ENCODE measurements at regions not wholly inside any gene's neighbourhood (a gene's known extent, or its start where the extent isn't known, plus 50 kb on each side); places are given as distances from the start of the nearest gene placed in this dataset.
"Not testable (repeated sequence)": the region's sequence is repeated elsewhere in the genome, so short reads cannot be mapped to it uniquely, and the experiment has no call there.

GRCh38 chr7:91614431-91614830, 266.1 kb downstream of the MTERF1 start:
- Histone ChIP-seq H3K36me3 (ENCODE audit: insufficient read depth, low read length) (no peaks in the 10 kb centered on the region), H3K9me3 (ENCODE audit: insufficient read depth, low read depth, low read length) (no peaks in the 10 kb centered on the region), H3K27me3 (ENCODE audit: insufficient read depth, low read length, poor library complexity, severe bottlenecking) (no peaks in the 10 kb centered on the region), H2AFZ (ENCODE audit: low read length) (no peak overlapping the region), H3F3A (ENCODE audit: low read depth) (no peaks in the 10 kb centered on the region), H3K9me2 (replicated peaks; ENCODE audit: low read depth, low read length) (no peaks in the 10 kb centered on the region), H4K20me1 (ENCODE audit: insufficient read depth, low read length, poor library complexity, severe bottlenecking) (no peaks in the 10 kb centered on the region), H3K4me1 (ENCODE audit: insufficient read depth, low read length, poor library complexity, severe bottlenecking) (no peaks in the 10 kb centered on the region), H3K4me2 (ENCODE audit: low read depth, low read length, poor library complexity, severe bottlenecking) (no peak overlapping the region), H3K9ac (ENCODE audit: low read depth, low read length, poor library complexity, severe bottlenecking) (no peak overlapping the region), H3K4me3 (ENCODE audit: low read length, poor library complexity, severe bottlenecking) (no peak overlapping the region), H3K79me2 (ENCODE audit: insufficient read depth, low read length) (no peaks in the 10 kb centered on the region)
- TF ChIP-seq EZH2phosphoT487 (IDR thresholded peaks at IDR 0.05; ENCODE audit: borderline replicate concordance) (no peak), CTCF (conservative IDR thresholded peaks at IDR 0.05; ENCODE audit: low read length) (no peak)

DNA sequence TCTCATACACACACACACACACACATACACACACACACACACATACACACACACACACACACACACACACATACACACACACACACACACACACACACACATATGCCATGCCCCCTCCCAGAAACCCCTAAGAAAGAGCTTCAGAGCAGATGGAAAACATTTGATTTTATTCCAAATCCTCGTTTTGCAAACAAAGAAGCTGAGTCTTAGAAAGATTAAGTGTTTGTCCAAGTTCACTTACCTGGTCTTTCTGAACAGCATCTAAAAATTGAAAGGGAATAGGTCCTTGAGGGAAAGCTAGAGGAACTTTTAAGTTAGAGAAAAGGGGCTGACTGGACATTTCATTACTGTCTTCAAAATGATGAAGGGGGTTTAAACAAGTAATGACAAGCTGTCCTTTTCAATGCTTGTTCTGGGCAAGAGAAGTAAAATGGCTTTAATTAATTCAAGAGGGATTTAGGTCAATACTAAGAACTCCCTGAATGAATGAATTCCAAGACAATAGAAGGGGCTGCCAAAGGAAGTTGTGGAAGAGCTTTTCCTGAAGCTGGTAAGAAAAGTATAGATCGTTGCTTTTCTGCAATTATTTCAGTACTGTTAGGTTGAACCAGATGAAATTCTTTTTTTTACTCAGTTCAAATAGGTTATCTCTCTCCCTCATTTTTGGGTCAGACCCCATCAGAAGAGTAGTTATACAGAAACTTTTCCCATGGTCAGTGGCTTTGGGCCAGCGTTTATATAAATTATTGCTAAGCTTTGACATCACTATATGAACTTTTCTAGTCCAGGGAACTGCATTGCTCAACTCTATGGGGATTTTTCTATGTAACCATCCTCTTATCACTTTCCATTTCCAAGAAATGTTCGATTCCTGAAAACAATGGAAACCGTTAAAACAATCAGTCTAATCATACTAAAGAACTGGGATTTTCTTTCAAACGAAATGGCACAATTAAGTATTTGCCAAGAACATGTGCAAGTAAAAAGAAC, 261.4 kb downstream of the MTERF1 start:
- Histone ChIP-seq H2AFZ (ENCODE audit: low read length) (no peak overlapping the region), H3K79me2 (ENCODE audit: insufficient read depth, low read length) (no peaks in the 10 kb centered on the region), H3K36me3 (ENCODE audit: insufficient read depth, low read length) (no peaks in the 10 kb centered on the region), H3K27me3 (ENCODE audit: insufficient read depth, low read length, poor library complexity, severe bottlenecking) (no peaks in the 10 kb centered on the region), H3K9me3 (ENCODE audit: insufficient read depth, low read depth, low read length) (no peaks in the 10 kb centered on the region), H3K4me2 (ENCODE audit: low read depth, low read length, poor library complexity, severe bottlenecking) (no peak overlapping the region), H3K9ac (ENCODE audit: low read depth, low read length, poor library complexity, severe bottlenecking) (no peak overlapping the region), H3K9me2 (replicated peaks; ENCODE audit: low read depth, low read length) (no peaks in the 10 kb centered on the region), H3K4me3 (ENCODE audit: low read length, poor library complexity, severe bottlenecking) (no peak overlapping the region), H4K20me1 (ENCODE audit: insufficient read depth, low read length, poor library complexity, severe bottlenecking) (no peaks in the 10 kb centered on the region), H3K4me1 (ENCODE audit: insufficient read depth, low read length, poor library complexity, severe bottlenecking) (no peaks in the 10 kb centered on the region), H3F3A (ENCODE audit: low read depth) (no peaks in the 10 kb centered on the region)
- no peak for TF ChIP-seq CTCF (conservative IDR thresholded peaks at IDR 0.05; ENCODE audit: low read length)
- no peak for TF ChIP-seq EZH2phosphoT487 (IDR thresholded peaks at IDR 0.05; ENCODE audit: borderline replicate concordance)

DNA sequence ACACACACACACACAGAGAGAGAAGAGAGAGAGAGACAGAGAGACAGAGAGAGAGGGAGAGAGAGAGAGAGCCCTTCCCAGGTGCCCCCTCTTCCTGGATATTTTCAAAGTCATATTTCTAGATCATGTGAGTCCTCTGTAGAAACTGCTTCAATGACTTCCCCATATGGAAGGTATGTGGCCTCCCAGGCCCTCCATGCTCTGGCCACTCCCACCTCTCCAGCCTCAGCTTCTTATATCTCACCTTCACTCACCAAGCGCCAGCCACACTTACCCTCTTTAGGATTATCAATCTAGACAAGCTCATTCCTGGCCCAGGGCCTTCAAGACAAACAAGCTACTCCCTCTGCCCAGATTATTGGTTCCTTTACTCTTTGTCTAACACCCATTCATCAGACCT, 259.7 kb downstream of the MTERF1 start:
- no peak overlapping the region for H3K9ac ChIP-seq (ENCODE audit: low read depth, low read length, poor library complexity, severe bottlenecking)
- no peaks in the 10 kb centered on the region for H3K36me3 ChIP-seq (ENCODE audit: insufficient read depth, low read length)
- no peaks in the 10 kb centered on the region for H3K9me3 ChIP-seq (ENCODE audit: insufficient read depth, low read depth, low read length)
- no peaks in the 10 kb centered on the region for H3K4me1 ChIP-seq (ENCODE audit: insufficient read depth, low read length, poor library complexity, severe bottlenecking)
- no peaks in the 10 kb centered on the region for H3K27me3 ChIP-seq (ENCODE audit: insufficient read depth, low read length, poor library complexity, severe bottlenecking)
- no peak overlapping the region for H3K4me2 ChIP-seq (ENCODE audit: low read depth, low read length, poor library complexity, severe bottlenecking)
- no peaks in the 10 kb centered on the region for H4K20me1 ChIP-seq (ENCODE audit: insufficient read depth, low read length, poor library complexity, severe bottlenecking)
- no peaks in the 10 kb centered on the region for H3K79me2 ChIP-seq (ENCODE audit: insufficient read depth, low read length)
- no peak for TF ChIP-seq CTCF (conservative IDR thresholded peaks at IDR 0.05; ENCODE audit: low read length)
- TF ChIP-seq EZH2phosphoT487 (IDR thresholded peaks at IDR 0.05; ENCODE audit: borderline replicate concordance), result no peak
- H3K9me2 ChIP-seq (replicated peaks; ENCODE audit: low read depth, low read length), result no peaks in the 10 kb centered on the region
- H3K4me3 ChIP-seq (ENCODE audit: low read length, poor library complexity, severe bottlenecking), result no peak overlapping the region
- no peaks in the 10 kb centered on the region for H3F3A ChIP-seq (ENCODE audit: low read depth)
- H2AFZ ChIP-seq (ENCODE audit: low read length), result no peak overlapping the region

DNA sequence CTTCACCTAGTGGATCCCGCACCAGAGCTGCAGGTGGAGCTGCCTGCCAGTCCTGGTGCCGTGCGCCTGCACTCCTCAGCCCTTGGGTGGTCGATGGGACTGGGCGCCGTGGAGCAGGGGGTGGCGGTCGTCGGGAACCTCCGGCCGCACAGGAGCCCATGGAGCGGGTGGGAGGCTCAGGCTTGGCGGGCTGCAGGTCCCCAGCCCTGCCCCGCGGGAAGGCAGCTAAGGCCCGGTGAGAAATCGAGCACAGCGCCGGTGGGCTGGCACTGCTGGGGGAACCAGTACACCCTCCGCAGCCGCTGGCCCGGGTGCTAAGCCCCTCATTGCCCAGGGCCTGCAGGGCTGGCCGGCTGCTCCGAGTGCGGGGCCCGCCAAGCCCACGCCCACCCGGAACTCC, 253.2 kb downstream of the MTERF1 start:
- H3K4me2 ChIP-seq (ENCODE audit: low read depth, low read length, poor library complexity, severe bottlenecking); H3K36me3 ChIP-seq (ENCODE audit: insufficient read depth, low read length); H3K4me1 ChIP-seq (ENCODE audit: insufficient read depth, low read length, poor library complexity, severe bottlenecking); H4K20me1 ChIP-seq (ENCODE audit: insufficient read depth, low read length, poor library complexity, severe bottlenecking); H2AFZ ChIP-seq (ENCODE audit: low read length); H3K79me2 ChIP-seq (ENCODE audit: insufficient read depth, low read length); H3K9me2 ChIP-seq (replicated peaks; ENCODE audit: low read depth, low read length); H3K4me3 ChIP-seq (ENCODE audit: low read length, poor library complexity, severe bottlenecking); H3K9me3 ChIP-seq (ENCODE audit: insufficient read depth, low read depth, low read length); H3K9ac ChIP-seq (ENCODE audit: low read depth, low read length, poor library complexity, severe bottlenecking); H3K27me3 ChIP-seq (ENCODE audit: insufficient read depth, low read length, poor library complexity, severe bottlenecking); H3F3A ChIP-seq (ENCODE audit: low read depth): not testable (repeated sequence)
